ENCODE measurements at regions not wholly inside any gene's neighbourhood (a gene's known extent, or its start where the extent isn't known, plus 50 kb on each side); places are given as distances from the start of the nearest gene placed in this dataset.

GRCh38 chr15:98178861-98179260, 218.4 kb downstream of the ARRDC4 start:
- no peak overlapping the region for H3K4me3 Mint-ChIP-seq
- no peak overlapping the region for H3K27ac Mint-ChIP-seq
- peaks cover 38% of the 10 kb centered on the region for H3K27me3 Mint-ChIP-seq (ENCODE audit: low read depth)
- H3K9me3 Mint-ChIP-seq: no peaks in the 10 kb centered on the region
- no peaks in the 10 kb centered on the region for H3K36me3 Mint-ChIP-seq (ENCODE audit: low read depth)
- TF ChIP-seq CTCF (IDR thresholded peaks at IDR 0.05; ENCODE audit: unreplicated experiment in 3 of 3): no peak
- peaks cover 20% of the 10 kb centered on the region for H3K4me1 Mint-ChIP-seq

- peaks cover 6% of the 10 kb centered on the region for H3K27me3 Mint-ChIP-seq (ENCODE audit: low read depth)
These were observed 227.0 kb downstream of the ARRDC4 start for GRCh38 chr15:98187549-98187948.

GRCh38 chr15:98190914-98191313, 230.4 kb downstream of the ARRDC4 start:
- H3K9me3 Mint-ChIP-seq: peaks cover 8% of the 10 kb centered on the region
- peaks cover 8% of the 10 kb centered on the region for H3K27me3 Mint-ChIP-seq (ENCODE audit: low read depth)
- no peak overlapping the region for H3K27ac Mint-ChIP-seq
- H3K4me1 Mint-ChIP-seq: no peaks in the 10 kb centered on the region
- no peaks in the 10 kb centered on the region for H3K36me3 Mint-ChIP-seq (ENCODE audit: low read depth)
- H3K4me3 Mint-ChIP-seq: no peak overlapping the region
- TF ChIP-seq CTCF (IDR thresholded peaks at IDR 0.05; ENCODE audit: unreplicated experiment in 3 of 3): no peak

More at GRCh38 chr15:98187549-98187948, 227.0 kb downstream of the ARRDC4 start:
- Mint-ChIP-seq H3K27ac (no peak overlapping the region), H3K4me1 (no peaks in the 10 kb centered on the region), H3K4me3 (no peak overlapping the region), H3K9me3 (peaks cover 8% of the 10 kb centered on the region), H3K36me3 (ENCODE audit: low read depth) (no peaks in the 10 kb centered on the region)
- TF ChIP-seq CTCF (IDR thresholded peaks at IDR 0.05; ENCODE audit: unreplicated experiment in 3 of 3): no peak

- Mint-ChIP-seq H3K9me3 (peaks cover under 1% of the 10 kb centered on the region), H3K27ac (no peak overlapping the region), H3K36me3 (ENCODE audit: low read depth) (no peaks in the 10 kb centered on the region)
These were observed 235.3 kb downstream of the ARRDC4 start for GRCh38 chr15:98195796-98196195.

GRCh38 chr15:98196371-98196770, 235.9 kb downstream of the ARRDC4 start:
- no peaks in the 10 kb centered on the region for H3K9me3 Mint-ChIP-seq
- no peak overlapping the region for H3K4me3 Mint-ChIP-seq
- H3K4me1 Mint-ChIP-seq: no peaks in the 10 kb centered on the region
- H3K27ac Mint-ChIP-seq: no peak overlapping the region
- TF ChIP-seq CTCF (IDR thresholded peaks at IDR 0.05; ENCODE audit: unreplicated experiment in 3 of 3): no peak
- H3K27me3 Mint-ChIP-seq (ENCODE audit: low read depth): peaks cover 7% of the 10 kb centered on the region
- no peaks in the 10 kb centered on the region for H3K36me3 Mint-ChIP-seq (ENCODE audit: low read depth)

More at GRCh38 chr15:98195796-98196195, 235.3 kb downstream of the ARRDC4 start:
- no peak for TF ChIP-seq CTCF (IDR thresholded peaks at IDR 0.05; ENCODE audit: unreplicated experiment in 3 of 3)
- H3K27me3 Mint-ChIP-seq (ENCODE audit: low read depth): peaks cover 8% of the 10 kb centered on the region
- H3K4me3 Mint-ChIP-seq: no peak overlapping the region
- no peaks in the 10 kb centered on the region for H3K4me1 Mint-ChIP-seq

- H3K4me1 Mint-ChIP-seq: peaks cover 6% of the 10 kb centered on the region
- no peak overlapping the region for H3K27ac Mint-ChIP-seq
- no peak for TF ChIP-seq CTCF (IDR thresholded peaks at IDR 0.05; ENCODE audit: unreplicated experiment in 3 of 3)
- no peaks in the 10 kb centered on the region for H3K36me3 Mint-ChIP-seq (ENCODE audit: low read depth)
- H3K27me3 Mint-ChIP-seq (ENCODE audit: low read depth): no peaks in the 10 kb centered on the region
- no peaks in the 10 kb centered on the region for H3K9me3 Mint-ChIP-seq
- no peak overlapping the region for H3K4me3 Mint-ChIP-seq
These were observed 241.8 kb downstream of the ARRDC4 start for GRCh38 chr15:98202256-98202655.

Data from nephron (organoid).